ENCODE measurements at regions not wholly inside any gene's neighbourhood (a gene's known extent, or its start where the extent isn't known, plus 50 kb on each side); places are given as distances from the start of the nearest gene placed in this dataset.

DNA sequence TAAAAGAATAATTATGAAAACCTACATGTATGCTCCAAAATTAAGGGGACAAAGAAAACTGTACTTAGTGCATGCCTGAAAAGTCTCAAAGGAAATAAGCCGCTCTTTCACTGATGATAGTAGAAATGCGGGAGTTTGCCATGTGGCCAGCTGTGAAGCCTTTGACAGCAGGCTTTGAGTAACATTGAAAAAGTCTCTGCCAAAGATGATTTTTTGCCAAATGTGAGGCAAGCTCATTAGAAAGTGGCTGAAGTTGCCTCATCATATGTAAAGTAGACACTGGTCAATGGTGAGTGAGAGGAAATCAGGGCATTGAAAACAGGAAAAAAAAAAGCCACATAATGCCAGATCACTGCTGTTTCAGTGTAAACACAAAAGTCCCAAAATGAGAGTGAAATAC is 2360.1 kb downstream of the PCDH7 start:
- TF ChIP-seq JUND (IDR thresholded peaks at IDR 0.05; ENCODE audit: low read length) (no peak), POLR2A (IDR thresholded peaks at IDR 0.05; ENCODE audit: control extremely low read depth in 1 of 2, low read depth in 2 of 2, low read length in 2 of 2) (no peak), CTCF (IDR thresholded peaks at IDR 0.05; ENCODE audit: control extremely low read depth in 1 of 3, insufficient read depth in 1 of 3, low read depth in 1 of 3, low read length in 3 of 3) (no peak), CEBPB (IDR thresholded peaks at IDR 0.05; ENCODE audit: low read depth, low read length) (no peak), CHD1 (IDR thresholded peaks at IDR 0.05; ENCODE audit: low read depth, low read length) (no peak)
